Cardiac fibroblast (primary cell): ENCODE measurements at regions not wholly inside any gene's neighbourhood (a gene's known extent, or its start where the extent isn't known, plus 50 kb on each side); places are given as distances from the start of the nearest gene placed in this dataset.

ENCODE experiments used
- DNase-seq, 2 donors: peaks; one replicate each; pipeline versions ENCODE4 v3.0.0 to v3.0.0-alpha.2; 2010; ENCODE audit warnings: low read depth in 2 of 2
- H3K4me3 ChIP-seq, 2 donors: replicated peaks in 1 of 2; 1 replicate in 1 of 2; 2 replicates in 1 of 2; pipeline ENCODE4 v1.5.1; 2011; ENCODE audit warnings: low read depth in 2 of 2, low read length in 2 of 2, mild to moderate bottlenecking in 2 of 2, moderate library complexity in 1 of 2
- TF ChIP-seq, protein P1 (sequence below): IDR thresholded peaks from one replicate; pipeline ENCODE4 v1.5.1; 2011; ENCODE audit warnings: low read depth, mild to moderate bottlenecking, low read length, inconsistent platforms

DNA sequence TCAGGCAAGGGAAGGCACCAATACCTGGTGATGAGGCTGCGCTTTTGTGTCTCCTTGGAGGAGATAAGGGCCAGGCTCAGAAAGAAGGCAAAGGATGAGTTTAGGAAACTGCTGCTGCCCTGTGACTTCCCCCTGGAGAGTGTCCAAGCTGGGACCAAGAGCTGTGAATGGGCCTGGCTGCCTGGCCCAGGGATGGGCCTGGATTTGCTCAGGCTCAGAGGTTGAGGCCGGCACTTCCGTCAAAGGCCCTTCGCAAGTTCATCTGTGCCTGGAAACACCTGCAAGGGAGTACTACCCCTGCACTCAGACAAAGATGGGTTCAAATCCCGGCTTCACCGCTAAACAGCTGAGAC, 50.5 kb upstream of the NANOS1 start:
- H3K4me3 ChIP-seq, result no peak overlapping the region
- no peak for DNase-seq
- TF ChIP-seq, protein P1, sequence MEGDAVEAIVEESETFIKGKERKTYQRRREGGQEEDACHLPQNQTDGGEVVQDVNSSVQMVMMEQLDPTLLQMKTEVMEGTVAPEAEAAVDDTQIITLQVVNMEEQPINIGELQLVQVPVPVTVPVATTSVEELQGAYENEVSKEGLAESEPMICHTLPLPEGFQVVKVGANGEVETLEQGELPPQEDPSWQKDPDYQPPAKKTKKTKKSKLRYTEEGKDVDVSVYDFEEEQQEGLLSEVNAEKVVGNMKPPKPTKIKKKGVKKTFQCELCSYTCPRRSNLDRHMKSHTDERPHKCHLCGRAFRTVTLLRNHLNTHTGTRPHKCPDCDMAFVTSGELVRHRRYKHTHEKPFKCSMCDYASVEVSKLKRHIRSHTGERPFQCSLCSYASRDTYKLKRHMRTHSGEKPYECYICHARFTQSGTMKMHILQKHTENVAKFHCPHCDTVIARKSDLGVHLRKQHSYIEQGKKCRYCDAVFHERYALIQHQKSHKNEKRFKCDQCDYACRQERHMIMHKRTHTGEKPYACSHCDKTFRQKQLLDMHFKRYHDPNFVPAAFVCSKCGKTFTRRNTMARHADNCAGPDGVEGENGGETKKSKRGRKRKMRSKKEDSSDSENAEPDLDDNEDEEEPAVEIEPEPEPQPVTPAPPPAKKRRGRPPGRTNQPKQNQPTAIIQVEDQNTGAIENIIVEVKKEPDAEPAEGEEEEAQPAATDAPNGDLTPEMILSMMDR, result no peak

DNA sequence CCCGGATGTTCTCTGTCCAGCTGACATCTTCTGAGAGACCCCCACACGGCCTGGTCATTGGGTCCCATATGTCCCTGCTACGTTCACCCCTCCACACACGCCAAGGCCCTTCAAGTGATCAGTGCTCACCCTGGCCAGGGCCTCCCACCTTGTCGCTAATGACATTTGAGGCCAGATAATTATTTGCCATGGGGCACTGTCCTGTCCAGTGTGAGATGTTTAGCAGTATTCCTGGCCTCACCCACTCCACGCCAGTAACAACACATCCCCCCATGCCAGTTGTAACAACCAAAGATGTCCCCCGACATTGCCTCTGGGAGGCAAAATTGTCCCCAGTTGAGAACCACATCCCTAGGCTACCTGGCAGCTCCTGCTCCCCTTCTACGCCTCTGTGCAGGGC, 49.9 kb upstream of the NANOS1 start:
- H3K4me3 ChIP-seq, result no peak overlapping the region
- no peak for DNase-seq
- TF ChIP-seq, protein P1, result no peak
